SK-N-SH (cell line): ENCODE measurements at regions not wholly inside any gene's neighbourhood (a gene's known extent, or its start where the extent isn't known, plus 50 kb on each side); places are given as distances from the start of the nearest gene placed in this dataset.
A peak's percentile ranks its signal among the peaks of the same experiment; 100 is the strongest.

Source experiments
- CTCF ChIA-PET: fragments of 300-600, 350-600 bp; formaldehyde crosslinking; extraction: SDS; loops from one replicate; lab custom pipeline; 2021; lab: Yijun Ruan, JAX
- POLR2A ChIA-PET: fragments of 350-600 bp; sonication (Branson Sonifier 250); formaldehyde crosslinking; extraction: SDS; loops from one replicate; lab custom pipeline; 2020; ENCODE audit warnings: antibody characterized with exemption, inconsistent platforms; lab: Yijun Ruan, JAX
- DNase-seq: peaks from one replicate; pipeline ENCODE4 v3.0.0; 2012
- H2AFZ ChIP-seq: fragments of 200-600 bp; sonication (generic); 2 replicates; pipeline ENCODE4 v1.8.1; 2016; ENCODE audit warnings: antibody characterized with exemption, mild to moderate bottlenecking, low read depth
- H3F3A ChIP-seq: fragments of 200-600 bp; sonication (generic); replicated peaks from 2 replicates; pipeline ENCODE3; 2016; ENCODE audit warnings: antibody characterized with exemption, mild to moderate bottlenecking; ENCODE audit not compliant: insufficient read depth
- H3K27ac ChIP-seq, 2 experiments: fragments of 200-500 bp in 1 of 2; fragments of 200-600 bp in 1 of 2; sonication (Bioruptor generic) in 1 of 2; sonication (generic), shearing (Covaris generic) in 1 of 2; 2 replicates each; pipeline versions ENCODE4 v1.5.1 to v1.6.1; 2014 to 2016; ENCODE audit warnings: low read depth in 2 of 2, inconsistent platforms in 1 of 2, low read length in 1 of 2, mild to moderate bottlenecking in 1 of 2, mixed read lengths in 1 of 2
- H3K27me3 ChIP-seq: fragments of 200-600 bp; sonication (generic), shearing (Covaris generic); 2 replicates; pipeline ENCODE4 v1.6.1; 2016; ENCODE audit warnings: mixed run types; ENCODE audit not compliant: insufficient read depth
- H3K36me3 ChIP-seq, 2 experiments: fragments of 200-500 bp in 1 of 2; fragments of 200-600 bp in 1 of 2; sonication (Bioruptor generic) in 1 of 2; sonication (generic) in 1 of 2; replicated peaks in 1 of 2; 2 replicates each; pipeline versions ENCODE3 to v1.5.1; 2014 to 2016; ENCODE audit warnings: low read length in 1 of 2, mild to moderate bottlenecking in 1 of 2; ENCODE audit not compliant: insufficient read depth in 2 of 2, control insufficient read depth in 1 of 2
- H3K4me1 ChIP-seq, 2 experiments: fragments of 200-500 bp in 1 of 2; fragments of 200-600 bp in 1 of 2; sonication (Bioruptor generic) in 1 of 2; sonication (generic), shearing (Covaris generic) in 1 of 2; 2 replicates each; pipeline versions ENCODE4 v1.5.1 to v1.6.1; 2014 to 2016; ENCODE audit warnings: low read depth in 1 of 2, low read length in 1 of 2, mixed run types in 1 of 2; ENCODE audit not compliant: insufficient read depth in 2 of 2, control insufficient read depth in 1 of 2
- H3K4me2 ChIP-seq: fragments of 200-600 bp; sonication (generic), shearing (Covaris generic); 2 replicates; pipeline ENCODE4 v1.6.1; 2017; ENCODE audit warnings: mixed run types
- H3K4me3 ChIP-seq, 2 experiments: fragments of 200-500 bp in 1 of 2; fragments of 200-600 bp in 1 of 2; sonication (Bioruptor generic) in 1 of 2; sonication (generic), shearing (Covaris generic) in 1 of 2; 2 replicates each; pipeline versions ENCODE4 v1.5.1 to v1.8.1; 2014 to 2016; ENCODE audit warnings: low read depth in 2 of 2, inconsistent platforms in 1 of 2, low read length in 1 of 2, mild to moderate bottlenecking in 1 of 2, mixed read lengths in 1 of 2, moderate library complexity in 1 of 2
- H3K79me2 ChIP-seq: fragments of 200-600 bp; sonication (generic); 2 replicates; pipeline ENCODE4 v1.8.1; 2017; ENCODE audit warnings: mild to moderate bottlenecking; ENCODE audit not compliant: insufficient read depth
- H3K9ac ChIP-seq: fragments of 200-600 bp; sonication (generic); 2 replicates; pipeline ENCODE4 v1.6.1; 2017; ENCODE audit warnings: mixed run types
- H3K9me2 ChIP-seq: fragments of 200-600 bp; sonication (generic); 2 replicates; pipeline ENCODE4 v1.6.1; 2017; ENCODE audit warnings: mixed run types
- H3K9me3 ChIP-seq: fragments of 200-600 bp; sonication (generic); 2 replicates; pipeline ENCODE4 v1.6.1; 2017; ENCODE audit warnings: mixed run types, mild to moderate bottlenecking, moderate library complexity
- H4K20me1 ChIP-seq: fragments of 200-600 bp; sonication (generic); 2 replicates; pipeline ENCODE4 v1.6.1; 2017; ENCODE audit warnings: mild to moderate bottlenecking, mixed run types; ENCODE audit not compliant: insufficient read depth
- CHD2 ChIP-seq: fragments of 150-350 bp; IDR thresholded peaks from 2 replicates; pipeline ENCODE4 v1.6.1; 2018; ENCODE audit warnings: low read length; ENCODE audit not compliant: partially characterized antibody
- CTCF ChIP-seq: fragments of 200-600 bp; sonication (generic); IDR thresholded peaks from 2 replicates; pipeline ENCODE4 v1.6.1; 2017; ENCODE audit warnings: antibody characterized with exemption, mild to moderate bottlenecking, moderate library complexity
- EP300 ChIP-seq, 2 experiments: IDR thresholded peaks; 2 replicates each; pipeline versions ENCODE4 v1.4.0 to v1.6.1; 2012; ENCODE audit warnings: borderline replicate concordance in 1 of 2, low read depth in 1 of 2, low read length in 1 of 2
- FOSL2 ChIP-seq: IDR thresholded peaks from 2 replicates; pipeline ENCODE4 v1.4.0; 2012; ENCODE audit warnings: low read depth, mild to moderate bottlenecking, moderate library complexity, borderline replicate concordance
- FOXM1 ChIP-seq: IDR thresholded peaks from 2 replicates; pipeline ENCODE4 v1.4.0; 2012; ENCODE audit warnings: low read depth, mild to moderate bottlenecking
- GABPA ChIP-seq: IDR thresholded peaks from 2 replicates; pipeline ENCODE4 v1.4.0; 2012; ENCODE audit warnings: low read depth, mild to moderate bottlenecking
- JUND ChIP-seq: IDR thresholded peaks from 2 replicates; pipeline ENCODE4 v1.4.0; 2012
- MAX ChIP-seq: IDR thresholded peaks from 2 replicates; pipeline ENCODE4 v1.4.0; 2012; ENCODE audit warnings: low read depth
- MEF2A ChIP-seq: IDR thresholded peaks from 2 replicates; pipeline ENCODE4 v1.4.0; 2012; ENCODE audit warnings: low read depth, borderline replicate concordance
- MXI1 ChIP-seq: IDR thresholded peaks from 2 replicates; pipeline ENCODE4 v1.6.1; 2012; ENCODE audit warnings: mild to moderate bottlenecking, low read depth, low read length, improper control_type of control experiment
- NFIC ChIP-seq: IDR thresholded peaks from 2 replicates; pipeline ENCODE4 v1.4.0; 2012; ENCODE audit warnings: borderline replicate concordance
- NRF1 ChIP-seq: IDR thresholded peaks from 2 replicates; pipeline ENCODE4 v1.6.1; 2012; ENCODE audit warnings: low read depth, mild to moderate bottlenecking, low read length
- RAD21 ChIP-seq: IDR thresholded peaks from 2 replicates; pipeline ENCODE4 v1.6.1; 2012; ENCODE audit warnings: mild to moderate bottlenecking, low read length
- SIN3A ChIP-seq: IDR thresholded peaks from 2 replicates; pipeline ENCODE4 v1.6.1; 2012; ENCODE audit warnings: low read depth, mild to moderate bottlenecking, low read length, moderate library complexity, borderline replicate concordance
- TAF1 ChIP-seq: IDR thresholded peaks from 2 replicates; pipeline ENCODE4 v1.6.1; 2012; ENCODE audit warnings: low read depth, mild to moderate bottlenecking, low read length, moderate library complexity, borderline replicate concordance
- TCF12 ChIP-seq: IDR thresholded peaks from 2 replicates; pipeline ENCODE4 v1.4.0; 2012
- USF1 ChIP-seq: IDR thresholded peaks from 2 replicates; pipeline ENCODE4 v1.4.0; 2012; ENCODE audit warnings: low read depth, borderline replicate concordance
- YY1 ChIP-seq: IDR thresholded peaks from 2 replicates; pipeline ENCODE4 v1.4.0; 2012; ENCODE audit warnings: low read depth, mild to moderate bottlenecking
- WGBS: methylation state at CpG from one replicate; pipeline ENCODE4 v1.1.6; 2017; ENCODE audit warnings: low lambda C conversion rate; 5-methylcytosine and 5-hydroxymethylcytosine counted together
- TF ChIP-seq, protein P1 (sequence below): fragments of 150-350 bp; IDR thresholded peaks from 2 replicates; pipeline ENCODE4 v1.6.1; 2017; ENCODE audit warnings: antibody characterized with exemption, low read length, low read depth, borderline replicate concordance
- TF ChIP-seq, protein P2 (sequence below): IDR thresholded peaks from 2 replicates; pipeline ENCODE4 v1.4.0; 2012; ENCODE audit warnings: low read depth, borderline replicate concordance

DNA sequence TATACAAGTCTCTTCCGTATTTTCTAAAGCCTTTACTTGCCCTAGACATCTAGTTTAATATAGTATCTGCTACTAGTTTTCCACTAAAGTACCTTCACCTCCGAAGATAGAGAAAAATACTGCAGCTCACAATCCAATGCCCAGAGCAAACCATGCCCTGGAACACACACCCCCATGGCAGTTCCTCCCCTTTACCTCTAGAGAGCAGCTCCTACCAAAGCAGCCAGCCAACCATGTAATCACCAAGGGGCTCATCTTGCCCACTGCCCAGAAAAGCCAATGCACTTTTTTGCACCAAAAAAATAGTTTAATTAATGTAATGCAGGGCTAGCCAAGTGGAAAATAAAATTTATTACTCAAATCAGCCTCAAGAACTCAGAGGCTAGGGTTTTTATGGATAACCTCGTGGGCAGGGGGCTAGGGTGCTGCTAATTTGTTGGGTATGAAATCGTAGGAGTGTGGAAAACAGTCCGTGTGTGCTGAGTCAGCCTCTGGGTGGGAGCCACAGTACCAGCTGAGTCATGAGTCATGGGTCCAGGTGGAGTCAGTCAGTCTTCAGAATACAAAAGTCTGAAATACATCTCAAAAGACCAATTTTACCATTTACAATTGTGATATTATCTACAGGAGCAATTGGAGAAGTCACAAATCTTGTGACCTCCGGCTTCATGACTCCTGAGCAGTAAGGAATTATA lies 120.1 kb upstream of the ACO1 start:
- no peaks in the 10 kb centered on the region for H4K20me1 ChIP-seq
- no peak overlapping the region for H2AFZ ChIP-seq
- no peak overlapping the region for H3K27ac ChIP-seq
- CTCF ChIA-PET: no interaction called here
- no peaks in the 10 kb centered on the region for H3F3A ChIP-seq
- TF ChIP-seq FOSL2 (peak; percentile 9; the same call in 1 of the 2 replicates), MXI1 (no peak)
- no peaks in the 10 kb centered on the region for H3K36me3 ChIP-seq
- no peak overlapping the region for H3K4me3 ChIP-seq
- H3K79me2 ChIP-seq: no peaks in the 10 kb centered on the region
- no peak overlapping the region for H3K4me2 ChIP-seq
- no peaks in the 10 kb centered on the region for H3K9me2 ChIP-seq
- H3K4me1 ChIP-seq: no peaks in the 10 kb centered on the region
- no peaks in the 10 kb centered on the region for H3K9me3 ChIP-seq
- peak; percentile 11 for DNase-seq
- WGBS: 27% methylated on average over 6 of the region's 6 CpGs
- H3K9ac ChIP-seq: no peak overlapping the region
- POLR2A ChIA-PET: no interaction called here
- no peaks in the 10 kb centered on the region for H3K27me3 ChIP-seq

DNA sequence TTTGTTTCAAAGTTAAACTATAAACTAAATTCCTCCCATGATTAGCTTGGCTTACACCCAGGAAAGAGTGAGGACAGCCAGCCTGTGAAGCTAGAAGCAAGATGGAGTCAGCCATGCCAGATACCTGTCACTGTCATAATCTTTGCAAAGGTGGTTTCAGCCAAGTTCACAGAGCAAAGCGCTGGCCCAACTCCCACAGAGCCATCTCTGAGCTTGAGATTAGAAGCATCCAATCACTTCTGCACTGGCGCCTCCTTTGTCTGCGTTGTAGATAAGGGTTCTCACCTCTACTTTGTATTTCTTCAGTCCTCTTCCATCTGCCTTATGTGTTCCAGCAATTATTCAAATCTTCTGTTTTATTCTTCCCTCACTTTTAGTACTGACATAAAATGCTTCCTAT lies 119.4 kb upstream of the ACO1 start:
- Histone ChIP-seq H3K9me3 (no peaks in the 10 kb centered on the region), H3K4me1 (no peaks in the 10 kb centered on the region), H3K9me2 (no peaks in the 10 kb centered on the region), H3K9ac (no peak overlapping the region), H3K36me3 (no peaks in the 10 kb centered on the region), H3F3A (no peaks in the 10 kb centered on the region), H3K27me3 (no peaks in the 10 kb centered on the region), H3K4me2 (no peak overlapping the region), H3K79me2 (no peaks in the 10 kb centered on the region), H3K27ac (no peak overlapping the region), H3K4me3 (no peak overlapping the region), H4K20me1 (no peaks in the 10 kb centered on the region), H2AFZ (no peak overlapping the region)
- CTCF ChIA-PET: no interaction called here
- POLR2A ChIA-PET: no interaction called here
- TF ChIP-seq CHD2 (no peak), YY1 (no peak), FOSL2 (no peak), SIN3A (no peak), USF1 (no peak), NRF1 (no peak), RAD21 (no peak), MEF2A (no peak), JUND (no peak), FOXM1 (no peak), NFIC (no peak), CTCF (no peak), GABPA (no peak), TAF1 (no peak), MAX (no peak), EP300 (IDR thresholded peaks at IDR 0.05; ENCODE audit: borderline replicate concordance in 1 of 2, low read depth in 1 of 2, low read length in 1 of 2) (no peak), TCF12 (no peak), MXI1 (no peak)
- TF ChIP-seq, protein P1, sequence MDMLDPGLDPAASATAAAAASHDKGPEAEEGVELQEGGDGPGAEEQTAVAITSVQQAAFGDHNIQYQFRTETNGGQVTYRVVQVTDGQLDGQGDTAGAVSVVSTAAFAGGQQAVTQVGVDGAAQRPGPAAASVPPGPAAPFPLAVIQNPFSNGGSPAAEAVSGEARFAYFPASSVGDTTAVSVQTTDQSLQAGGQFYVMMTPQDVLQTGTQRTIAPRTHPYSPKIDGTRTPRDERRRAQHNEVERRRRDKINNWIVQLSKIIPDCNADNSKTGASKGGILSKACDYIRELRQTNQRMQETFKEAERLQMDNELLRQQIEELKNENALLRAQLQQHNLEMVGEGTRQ: no peak
- TF ChIP-seq, protein P2, sequence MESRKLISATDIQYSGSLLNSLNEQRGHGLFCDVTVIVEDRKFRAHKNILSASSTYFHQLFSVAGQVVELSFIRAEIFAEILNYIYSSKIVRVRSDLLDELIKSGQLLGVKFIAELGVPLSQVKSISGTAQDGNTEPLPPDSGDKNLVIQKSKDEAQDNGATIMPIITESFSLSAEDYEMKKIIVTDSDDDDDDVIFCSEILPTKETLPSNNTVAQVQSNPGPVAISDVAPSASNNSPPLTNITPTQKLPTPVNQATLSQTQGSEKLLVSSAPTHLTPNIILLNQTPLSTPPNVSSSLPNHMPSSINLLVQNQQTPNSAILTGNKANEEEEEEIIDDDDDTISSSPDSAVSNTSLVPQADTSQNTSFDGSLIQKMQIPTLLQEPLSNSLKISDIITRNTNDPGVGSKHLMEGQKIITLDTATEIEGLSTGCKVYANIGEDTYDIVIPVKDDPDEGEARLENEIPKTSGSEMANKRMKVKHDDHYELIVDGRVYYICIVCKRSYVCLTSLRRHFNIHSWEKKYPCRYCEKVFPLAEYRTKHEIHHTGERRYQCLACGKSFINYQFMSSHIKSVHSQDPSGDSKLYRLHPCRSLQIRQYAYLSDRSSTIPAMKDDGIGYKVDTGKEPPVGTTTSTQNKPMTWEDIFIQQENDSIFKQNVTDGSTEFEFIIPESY: no peak
- 51% methylated on average over 3 of the region's 3 CpGs for WGBS
- DNase-seq: no peak
